ENCODE measurements at regions not wholly inside any gene's neighbourhood (a gene's known extent, or its start where the extent isn't known, plus 50 kb on each side); places are given as distances from the start of the nearest gene placed in this dataset.

- TF ChIP-seq CTCF (conservative IDR thresholded peaks at IDR 0.05) (no peak), ZFX (IDR thresholded peaks at IDR 0.05) (no peak)
Measured at GRCh38 chr16:60206516-60206915, 1472.4 kb upstream of the GOT2 start.
